BLaER1 treated with 17β-estradiol and CSF1 and Interleukin-3, amounts not matched to agents 10 nM and 100 nM (cell line): ENCODE measurements at regions not wholly inside any gene's neighbourhood (a gene's known extent, or its start where the extent isn't known, plus 50 kb on each side); places are given as distances from the start of the nearest gene placed in this dataset.
A peak's percentile ranks its signal among the peaks of the same experiment; 100 is the strongest.

Experiments used
- H3K27ac ChIP-seq, 11 experiments: shearing (Covaris generic); formaldehyde crosslinking; 2 replicates each; pipeline ENCODE4 v1.8.1; 2022
- H3K27me3 ChIP-seq, 11 experiments: shearing (Covaris generic); formaldehyde crosslinking; 2 replicates each; pipeline ENCODE4 v1.8.1; 2022
- H3K36me3 ChIP-seq, 11 experiments: shearing (Covaris generic); formaldehyde crosslinking; 2 replicates each; pipeline ENCODE4 v1.8.1; 2022
- H3K4me1 ChIP-seq, 10 experiments: shearing (Covaris generic); formaldehyde crosslinking; 2 replicates each; pipeline ENCODE4 v1.8.1; 2022
- H3K4me2 ChIP-seq, 11 experiments: shearing (Covaris generic); formaldehyde crosslinking; 2 replicates each; pipeline ENCODE4 v1.8.1; 2022
- H3K4me3 ChIP-seq, 10 experiments: shearing (Covaris generic); formaldehyde crosslinking; 2 replicates each; pipeline ENCODE4 v1.8.1; 2022
- H3K9ac ChIP-seq, 11 experiments: shearing (Covaris generic); formaldehyde crosslinking; 2 replicates each; pipeline ENCODE4 v1.8.1; 2022
- H3K9me3 ChIP-seq, 11 experiments: shearing (Covaris generic); formaldehyde crosslinking; replicated peaks in 1 of 11; 2 replicates each; pipeline ENCODE4 v1.8.1; 2022
- H4K20me1 ChIP-seq, 11 experiments: shearing (Covaris generic); formaldehyde crosslinking; 2 replicates each; pipeline ENCODE4 v1.8.1; 2022
- Cebpa-rat ChIP-seq, 11 experiments: shearing (Covaris generic); IDR thresholded peaks; 2 replicates each; pipeline ENCODE4 v1.8.1; 2022

- Histone ChIP-seq H3K4me3 (no peak overlapping the region), H3K4me1 (no peaks in the 10 kb centered on the region), H3K27me3 (peaks cover 0 to 39% (median 0%) of the 10 kb centered on the region in 11 experiments; a peak in 4 of 22 replicates), H3K27ac (no peak overlapping the region), H3K9ac (no peak overlapping the region), H3K9me3 (peaks cover 0 to 6% (median 0%) of the 10 kb centered on the region in 11 experiments; a peak in 1 of 22 replicates), H3K4me2 (no peak overlapping the region), H4K20me1 (no peaks in the 10 kb centered on the region), H3K36me3 (no peaks in the 10 kb centered on the region)
- TF ChIP-seq Cebpa-rat (IDR thresholded peaks at IDR 0.05), result no peak
Measured at GRCh38 chr5:35302544-35302943, 72.3 kb upstream of the PRLR start.

- H3K4me2 ChIP-seq, result no peak overlapping the region
- H4K20me1 ChIP-seq, result no peaks in the 10 kb centered on the region
- peaks cover 0 to 15% (median 8%) of the 10 kb centered on the region in 11 experiments; a peak in 10 of 22 replicates for H3K9me3 ChIP-seq
- no peaks in the 10 kb centered on the region for H3K36me3 ChIP-seq
- H3K27me3 ChIP-seq, result 0 out of 22 replicates have a peak, but pooled peaks cover 0 to 8% (median 0%) of the 10 kb centered on the region in 11 experiments
- H3K4me1 ChIP-seq, result peaks cover 0 to 11% (median 7%) of the 10 kb centered on the region in 10 experiments; a peak in 8 of 20 replicates
- H3K4me3 ChIP-seq, result no peak overlapping the region
- H3K27ac ChIP-seq, result no peak overlapping the region
- TF ChIP-seq Cebpa-rat (IDR thresholded peaks at IDR 0.05), result no peak
- no peak overlapping the region for H3K9ac ChIP-seq
Measured at GRCh38 chr5:35297755-35298154, 67.5 kb upstream of the PRLR start.

DNA sequence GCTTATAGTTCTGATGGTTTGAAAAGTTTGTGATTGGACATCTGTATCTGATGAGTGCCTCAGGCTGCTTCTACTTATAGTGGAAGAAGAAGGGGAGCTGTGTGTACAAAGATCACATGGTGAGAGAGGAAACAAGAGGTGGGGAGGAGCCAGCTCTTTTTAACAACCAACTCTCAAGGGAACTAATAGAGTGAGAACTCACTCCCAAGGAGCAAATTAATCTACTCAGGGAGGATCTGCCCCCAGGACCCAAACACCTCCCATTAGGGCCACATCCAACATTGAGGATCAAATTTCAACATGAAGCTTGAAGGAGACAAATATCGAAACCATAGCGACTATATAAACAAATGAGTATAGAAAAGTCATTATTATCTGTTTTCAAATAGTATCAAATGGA, 64.7 kb upstream of the PRLR start:
- H3K27ac ChIP-seq, result no peak overlapping the region
- no peak overlapping the region for H3K4me3 ChIP-seq
- H4K20me1 ChIP-seq, result no peaks in the 10 kb centered on the region
- H3K36me3 ChIP-seq, result no peaks in the 10 kb centered on the region
- H3K27me3 ChIP-seq, result no peaks in the 10 kb centered on the region
- TF ChIP-seq Cebpa-rat (IDR thresholded peaks at IDR 0.05), result no peak
- peaks cover 0 to 11% (median 7%) of the 10 kb centered on the region in 10 experiments; a peak in 8 of 20 replicates for H3K4me1 ChIP-seq
- H3K9me3 ChIP-seq, result peaks cover 7 to 39% (median 27%) of the 10 kb centered on the region in 11 experiments; a peak in 20 of 22 replicates
- peak overlapping the region in 6 of 11 experiments; percentile 21 to 51 (median 29); a peak in 10 of 22 replicates for H3K4me2 ChIP-seq
- no peak overlapping the region for H3K9ac ChIP-seq

- Histone ChIP-seq H3K36me3 (no peaks in the 10 kb centered on the region), H3K9me3 (peaks cover 7 to 43% (median 30%) of the 10 kb centered on the region in 11 experiments; a peak in 20 of 22 replicates), H3K27me3 (no peaks in the 10 kb centered on the region), H3K4me2 (peak overlapping the region in 1 of 11 experiments; percentile 51; a peak in 3 of 22 replicates), H4K20me1 (no peaks in the 10 kb centered on the region), H3K27ac (no peak overlapping the region), H3K4me3 (no peak overlapping the region), H3K4me1 (peaks cover 0 to 11% (median 7%) of the 10 kb centered on the region in 10 experiments; a peak in 8 of 20 replicates), H3K9ac (no peak overlapping the region)
- TF ChIP-seq Cebpa-rat (IDR thresholded peaks at IDR 0.05), result no peak
Measured at GRCh38 chr5:35294017-35294416, 63.7 kb upstream of the PRLR start.

DNA sequence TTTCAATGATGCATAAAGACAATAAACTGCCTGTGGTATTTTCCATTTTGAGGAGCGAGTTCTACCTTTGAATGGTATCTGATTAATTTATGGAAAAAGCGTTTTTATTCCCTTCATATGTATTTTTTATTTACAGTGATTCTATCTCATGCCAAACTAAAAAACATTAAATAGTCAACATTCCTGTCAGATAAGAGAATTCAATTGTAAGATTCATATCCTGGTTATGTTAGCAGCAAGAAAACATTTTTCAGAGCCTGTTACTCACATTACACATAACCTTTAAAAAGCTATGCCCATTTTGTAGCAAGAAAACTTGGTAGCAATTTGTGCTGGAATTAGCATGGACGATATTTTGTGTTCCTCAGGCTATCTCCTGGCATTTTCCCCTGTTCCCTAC, 55.1 kb upstream of the PRLR start:
- no peak overlapping the region for H3K9ac ChIP-seq
- H3K4me2 ChIP-seq, result no peak overlapping the region
- no peaks in the 10 kb centered on the region for H3K27me3 ChIP-seq
- peaks cover 0 to 14% (median 8%) of the 10 kb centered on the region in 10 experiments; a peak in 14 of 20 replicates for H3K4me1 ChIP-seq
- no peak for TF ChIP-seq Cebpa-rat (IDR thresholded peaks at IDR 0.05)
- peaks cover 0 to 15% (median 7%) of the 10 kb centered on the region in 11 experiments; a peak in 16 of 22 replicates for H3K9me3 ChIP-seq
- no peak overlapping the region for H3K4me3 ChIP-seq
- H4K20me1 ChIP-seq, result no peaks in the 10 kb centered on the region
- no peak overlapping the region for H3K27ac ChIP-seq
- H3K36me3 ChIP-seq, result no peaks in the 10 kb centered on the region

DNA sequence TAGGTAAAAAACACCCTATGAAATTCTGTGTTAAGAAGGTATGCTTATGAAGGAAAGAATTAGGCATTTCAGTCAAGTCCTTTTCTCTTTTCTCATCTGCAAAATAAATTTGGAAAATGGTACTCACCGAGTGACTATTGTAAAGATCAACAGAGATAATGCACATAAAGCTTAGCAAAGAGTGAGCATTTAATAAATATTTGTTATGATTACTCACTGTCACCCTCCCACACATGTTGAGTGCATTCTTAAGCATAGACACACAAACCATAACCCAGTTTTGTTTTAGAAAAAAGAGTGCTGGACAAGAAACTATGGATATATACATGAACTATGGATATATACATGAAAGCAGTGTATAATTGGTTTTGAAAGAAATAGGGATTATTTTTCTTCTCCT, 54.7 kb upstream of the PRLR start:
- Histone ChIP-seq H3K4me1 (peaks cover 0 to 14% (median 8%) of the 10 kb centered on the region in 10 experiments; a peak in 14 of 20 replicates), H4K20me1 (no peaks in the 10 kb centered on the region), H3K27ac (no peak overlapping the region), H3K4me3 (no peak overlapping the region), H3K36me3 (no peaks in the 10 kb centered on the region), H3K27me3 (no peaks in the 10 kb centered on the region), H3K9ac (no peak overlapping the region), H3K9me3 (peaks cover 0 to 11% (median 3%) of the 10 kb centered on the region in 11 experiments; a peak in 9 of 22 replicates), H3K4me2 (no peak overlapping the region)
- no peak for TF ChIP-seq Cebpa-rat (IDR thresholded peaks at IDR 0.05)

DNA sequence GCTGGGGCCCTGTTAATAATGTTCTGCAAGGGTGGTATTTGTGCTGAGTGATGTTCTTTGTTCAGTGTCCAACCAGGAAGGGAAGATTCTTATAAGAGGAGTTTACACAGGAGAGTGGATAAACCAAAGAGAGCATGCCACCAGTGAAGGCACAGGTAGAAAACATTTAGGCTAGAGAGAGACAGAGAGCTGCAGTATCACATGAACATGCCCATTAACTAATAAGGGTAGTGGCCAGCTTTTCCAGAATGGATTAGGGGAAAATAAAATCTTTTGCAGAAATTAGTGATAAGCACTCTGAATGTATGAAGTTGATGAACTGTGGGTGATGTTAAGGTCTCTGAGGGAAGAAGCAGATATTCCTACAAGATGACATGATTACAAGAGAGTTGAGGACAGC, 54.1 kb upstream of the PRLR start:
- H4K20me1 ChIP-seq, result no peaks in the 10 kb centered on the region
- H3K4me3 ChIP-seq, result no peak overlapping the region
- peaks cover 0 to 14% (median 8%) of the 10 kb centered on the region in 10 experiments; a peak in 14 of 20 replicates for H3K4me1 ChIP-seq
- no peak overlapping the region for H3K4me2 ChIP-seq
- TF ChIP-seq Cebpa-rat (IDR thresholded peaks at IDR 0.05), result no peak
- no peak overlapping the region for H3K9ac ChIP-seq
- H3K27ac ChIP-seq, result no peak overlapping the region
- H3K36me3 ChIP-seq, result no peaks in the 10 kb centered on the region
- H3K27me3 ChIP-seq, result no peaks in the 10 kb centered on the region
- peaks cover 0 to 7% (median 0%) of the 10 kb centered on the region in 11 experiments; a peak in 3 of 22 replicates for H3K9me3 ChIP-seq

GRCh38 chr5:35282810-35283209, 52.5 kb upstream of the PRLR start:
- H3K4me3 ChIP-seq, result no peak overlapping the region
- H4K20me1 ChIP-seq, result no peaks in the 10 kb centered on the region
- no peak overlapping the region for H3K9ac ChIP-seq
- H3K27ac ChIP-seq, result no peak overlapping the region
- H3K9me3 ChIP-seq, result peaks cover 0 to 16% (median 4%) of the 10 kb centered on the region in 11 experiments; a peak in 4 of 22 replicates
- no peaks in the 10 kb centered on the region for H3K27me3 ChIP-seq
- peaks cover 0 to 14% (median 8%) of the 10 kb centered on the region in 10 experiments; a peak in 14 of 20 replicates for H3K4me1 ChIP-seq
- H3K4me2 ChIP-seq, result peak overlapping the region in 7 of 11 experiments; percentile 3 to 57 (median 31); a peak in 10 of 22 replicates
- no peak for TF ChIP-seq Cebpa-rat (IDR thresholded peaks at IDR 0.05)
- no peaks in the 10 kb centered on the region for H3K36me3 ChIP-seq

DNA sequence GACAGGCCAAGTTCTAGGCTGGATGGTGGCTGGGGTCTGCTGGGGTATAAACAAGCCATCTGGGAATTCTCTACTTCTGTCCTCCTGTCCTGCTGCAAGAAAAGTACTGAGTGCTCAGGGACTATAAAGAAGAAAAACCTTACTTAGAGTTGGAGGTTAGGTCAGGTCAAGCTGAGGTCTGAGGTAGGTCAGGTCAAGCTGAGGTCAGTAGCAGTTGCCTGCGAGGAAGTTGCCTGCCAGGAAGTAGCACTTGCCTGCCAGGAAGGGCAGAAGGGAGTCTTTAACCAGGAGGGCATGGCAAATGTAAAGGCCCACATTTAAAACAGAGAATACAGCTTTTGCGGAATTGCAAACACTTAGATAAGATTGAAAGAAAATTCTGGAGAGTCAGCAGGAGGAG, 51.3 kb upstream of the PRLR start:
- Histone ChIP-seq H3K9ac (no peak overlapping the region), H3K27ac (no peak overlapping the region), H3K4me2 (peak overlapping the region in 5 of 11 experiments; percentile 3 to 34 (median 28); a peak in 3 of 22 replicates), H4K20me1 (no peaks in the 10 kb centered on the region), H3K27me3 (no peaks in the 10 kb centered on the region), H3K9me3 (peaks cover 0 to 16% (median 4%) of the 10 kb centered on the region in 11 experiments; a peak in 4 of 22 replicates), H3K4me3 (no peak overlapping the region), H3K4me1 (peaks cover 0 to 14% (median 8%) of the 10 kb centered on the region in 10 experiments; a peak in 14 of 20 replicates), H3K36me3 (no peaks in the 10 kb centered on the region)
- no peak for TF ChIP-seq Cebpa-rat (IDR thresholded peaks at IDR 0.05)
